Germinal center (tissue), 1 donor: ENCODE measurements at regions not wholly inside any gene's neighbourhood (a gene's known extent, or its start where the extent isn't known, plus 50 kb on each side); places are given as distances from the start of the nearest gene placed in this dataset.

Experiments used
- DNase-seq: peaks from one replicate; pipeline ENCODE4 v3.0.0; 2012; ENCODE audit warnings: mixed read lengths, low spot score

DNA sequence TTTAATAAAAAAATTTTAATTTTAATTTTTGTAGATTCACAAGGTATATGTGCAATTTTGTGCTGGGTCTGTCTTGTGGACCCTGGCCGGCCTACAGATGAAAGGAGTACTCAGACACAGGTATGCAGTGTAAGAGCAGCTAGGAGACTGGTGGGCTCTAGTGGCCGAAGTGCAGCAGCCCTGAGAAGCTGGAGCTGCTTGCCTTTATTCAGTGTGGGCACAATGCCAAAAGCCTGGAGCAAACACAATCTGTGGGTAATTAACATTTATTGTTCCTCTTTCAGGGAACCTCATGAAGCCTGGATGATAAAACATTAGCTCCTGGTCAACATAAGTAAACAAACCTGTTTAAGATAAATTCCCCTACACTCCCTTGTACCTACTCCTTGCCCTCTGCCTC is 135.7 kb upstream of the SEL1L start:
- DNase-seq = no peak

- no peak for DNase-seq
These were observed 140.3 kb upstream of the SEL1L start for GRCh38 chr14:81673930-81674329.

DNA sequence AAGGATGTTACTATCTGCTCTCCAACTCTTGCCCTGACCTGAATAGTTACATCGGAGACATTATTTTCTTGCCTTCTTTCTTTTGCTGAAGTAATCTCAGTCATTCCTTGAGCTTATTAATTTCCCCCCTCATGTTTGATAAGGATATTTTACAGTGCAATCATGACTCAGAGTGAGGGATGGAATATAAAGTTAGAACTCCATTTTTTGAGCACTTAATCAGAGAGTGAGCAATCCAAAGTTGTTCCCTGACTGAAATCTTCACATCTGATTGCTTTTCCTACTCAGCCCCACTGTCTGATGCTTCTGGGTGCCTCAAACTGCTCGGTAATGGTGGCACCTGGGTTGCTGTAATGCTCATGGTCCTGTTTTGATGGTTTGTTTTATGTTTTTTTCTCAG is 142.7 kb upstream of the SEL1L start:
- no peak for DNase-seq

- DNase-seq = no peak
These were observed 143.2 kb upstream of the SEL1L start for GRCh38 chr14:81676879-81677278.

- no peak for DNase-seq
These were observed 144.1 kb upstream of the SEL1L start for GRCh38 chr14:81677736-81678135.

GRCh38 chr14:81679226-81679625 is 145.6 kb upstream of the SEL1L start:
- no peak for DNase-seq

DNA sequence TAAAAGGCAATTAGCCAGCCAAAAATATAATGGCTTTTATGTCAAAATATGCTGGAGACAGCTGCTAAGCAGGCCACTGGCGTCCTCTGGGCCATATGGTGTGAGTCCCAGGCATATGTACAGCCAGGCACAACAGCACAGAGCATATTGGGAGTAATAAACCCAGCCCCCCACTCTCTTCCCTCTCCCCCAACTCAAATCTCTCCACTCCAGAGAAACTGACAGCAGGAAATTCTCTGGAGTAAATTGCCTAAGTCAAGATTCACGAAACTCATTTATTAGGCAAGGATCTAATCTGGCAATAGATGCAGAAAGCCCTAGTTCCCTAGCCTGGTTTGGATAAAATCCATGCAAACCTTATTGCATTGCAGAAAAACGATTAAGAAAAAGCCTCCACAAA is 147.9 kb upstream of the SEL1L start:
- no peak for DNase-seq

DNA sequence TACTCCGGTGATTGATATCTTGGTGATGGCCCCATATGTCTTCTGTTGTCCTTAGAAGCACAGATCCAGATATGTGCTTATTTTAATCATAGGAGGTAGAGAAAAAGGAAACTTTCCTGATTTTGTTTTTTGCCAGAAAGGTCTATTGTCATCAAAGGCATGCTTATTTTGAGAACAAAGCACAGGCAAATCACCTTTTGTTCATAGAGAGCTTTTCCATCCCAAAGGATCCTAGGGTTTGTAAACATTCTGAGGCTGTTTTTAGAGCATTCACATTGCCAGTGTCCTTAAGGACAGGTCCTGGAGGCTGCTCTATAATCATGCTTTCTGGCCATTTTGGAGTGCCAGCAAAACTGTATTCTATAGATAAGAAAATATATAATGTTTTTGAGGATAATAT is 148.5 kb upstream of the SEL1L start:
- no peak for DNase-seq

DNA sequence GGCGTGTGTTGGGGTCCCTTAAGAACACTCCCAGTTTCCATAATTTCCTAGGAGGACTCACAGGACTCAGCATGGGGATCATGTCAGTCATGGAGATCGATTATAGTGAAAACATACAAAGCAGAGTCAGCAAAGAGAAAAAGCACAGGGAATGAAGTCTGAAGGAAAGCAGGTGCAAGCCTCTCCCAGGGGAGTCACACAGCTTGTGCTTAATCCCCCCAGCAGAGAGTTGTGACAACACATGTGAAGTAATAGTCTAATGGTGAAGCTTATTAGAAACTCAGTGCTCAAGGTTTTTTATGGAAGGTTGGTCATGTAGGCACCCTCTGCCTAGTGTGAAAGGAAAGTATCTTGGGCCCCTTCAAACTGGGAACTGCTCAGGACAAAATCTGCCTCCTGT is 149.0 kb upstream of the SEL1L start:
- DNase-seq = no peak

DNA sequence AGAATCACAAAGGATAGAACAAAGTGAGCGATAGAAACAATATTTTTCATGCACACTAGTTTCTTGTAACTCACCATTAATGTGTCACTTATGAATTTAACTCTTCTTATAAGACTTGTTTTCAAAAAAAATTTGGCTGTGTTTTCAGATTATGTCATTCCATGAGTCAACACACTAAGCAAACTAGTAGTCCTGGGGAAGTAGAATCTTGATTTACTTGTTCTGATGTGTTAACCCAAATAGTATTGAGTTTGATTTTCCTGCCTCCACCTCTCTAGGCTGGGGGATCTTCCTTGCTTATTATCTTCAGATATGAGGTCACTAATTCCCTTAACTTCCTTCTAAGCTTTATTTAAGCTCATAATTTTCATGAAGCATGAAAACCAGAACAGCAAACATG is 151.0 kb upstream of the SEL1L start:
- no peak for DNase-seq

DNA sequence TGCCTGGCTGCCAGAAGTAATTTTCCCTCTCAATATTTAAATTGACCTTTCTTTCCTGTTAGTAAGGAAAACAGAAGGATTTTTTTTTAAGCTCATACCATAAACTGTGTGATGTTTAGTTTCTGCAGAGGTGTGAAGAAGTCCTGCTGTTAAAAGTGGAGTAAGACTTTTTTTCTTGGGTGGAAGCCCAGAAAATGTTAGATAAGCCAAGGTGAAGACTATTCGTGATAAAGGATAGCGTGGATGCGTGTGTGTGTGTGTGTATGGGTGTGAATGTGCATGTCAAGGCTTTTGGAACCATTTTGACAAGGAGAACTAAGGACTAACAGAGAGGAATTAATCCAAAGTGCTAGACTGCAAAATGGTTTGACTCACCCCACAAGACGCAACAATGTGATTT is 152.9 kb upstream of the SEL1L start:
- no peak for DNase-seq

GRCh38 chr14:81691931-81692330 is 158.3 kb upstream of the SEL1L start:
- DNase-seq = no peak

- no peak for DNase-seq
These were observed 160.8 kb upstream of the SEL1L start for GRCh38 chr14:81694419-81694818.

- DNase-seq = no peak
These were observed 176.0 kb upstream of the SEL1L start for GRCh38 chr14:81709681-81710080.

GRCh38 chr14:81710232-81710845 is 176.7 kb upstream of the SEL1L start:
- no peak for DNase-seq

DNA sequence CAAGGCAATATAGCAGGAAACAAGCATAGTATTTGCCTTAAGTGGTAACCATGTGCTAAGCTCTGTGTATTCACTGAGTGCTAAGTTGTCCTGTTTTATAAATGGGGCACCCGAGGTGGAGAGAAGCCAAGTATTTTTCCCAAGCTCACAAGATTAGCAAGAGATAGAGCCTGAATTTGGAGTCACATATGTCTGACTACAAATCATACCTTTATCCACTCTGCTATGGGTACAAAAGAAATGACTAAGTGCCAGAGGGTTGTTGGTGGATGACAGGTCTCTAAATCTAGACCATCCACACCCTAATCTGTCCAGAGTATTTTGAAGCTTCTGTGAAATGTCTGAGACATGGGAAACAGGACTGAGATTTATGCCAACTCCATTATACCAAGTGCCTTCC is 182.1 kb upstream of the SEL1L start:
- DNase-seq = no peak

GRCh38 chr14:81716953-81717352 is 183.3 kb upstream of the SEL1L start:
- DNase-seq = no peak

- no peak for DNase-seq
These were observed 190.3 kb upstream of the SEL1L start for GRCh38 chr14:81723956-81724355.

DNA sequence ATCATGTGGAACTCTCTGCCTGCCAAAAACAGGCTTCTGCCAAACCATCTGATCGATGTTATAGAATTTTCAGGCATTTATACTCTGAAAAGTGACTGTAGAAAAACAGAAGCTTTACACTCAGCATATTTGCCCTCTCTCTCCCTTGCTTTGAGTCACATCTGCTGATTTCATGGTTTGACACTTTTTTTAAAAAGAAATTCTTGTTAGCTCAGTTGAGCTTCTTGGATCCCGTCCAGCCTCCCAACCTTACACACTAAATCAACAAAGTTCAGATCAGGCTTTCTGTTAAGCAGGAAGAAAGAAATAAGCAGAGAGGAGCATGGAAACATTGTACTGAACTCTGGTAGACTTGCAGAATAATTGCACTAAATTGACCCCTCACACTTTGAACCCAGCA is 193.6 kb upstream of the SEL1L start:
- no peak for DNase-seq

GRCh38 chr14:81728447-81728846 is 194.8 kb upstream of the SEL1L start:
- no peak for DNase-seq

- no peak for DNase-seq
These were observed 196.0 kb upstream of the SEL1L start for GRCh38 chr14:81729622-81730021.

DNA sequence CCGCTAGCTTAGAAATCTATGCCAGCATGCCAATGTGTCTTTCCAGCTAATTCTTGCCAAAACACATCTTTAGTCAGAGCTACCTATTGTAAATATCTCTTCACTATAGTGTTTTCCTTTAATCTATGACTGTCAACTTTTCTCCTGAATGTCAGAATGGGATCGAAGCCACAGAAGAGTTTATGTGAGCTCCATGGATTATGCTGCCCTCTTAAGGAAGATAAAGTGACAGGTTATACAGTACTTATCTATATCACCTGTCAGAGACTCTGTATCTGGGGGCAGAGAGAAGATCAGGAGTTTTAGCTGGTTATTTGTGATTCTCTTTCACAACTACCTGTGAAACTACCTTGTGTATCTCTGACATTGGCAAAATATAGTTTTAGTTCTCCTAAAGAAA is 204.3 kb upstream of the SEL1L start:
- DNase-seq = no peak

GRCh38 chr14:81738946-81739659 is 205.4 kb upstream of the SEL1L start:
- no peak for DNase-seq

DNA sequence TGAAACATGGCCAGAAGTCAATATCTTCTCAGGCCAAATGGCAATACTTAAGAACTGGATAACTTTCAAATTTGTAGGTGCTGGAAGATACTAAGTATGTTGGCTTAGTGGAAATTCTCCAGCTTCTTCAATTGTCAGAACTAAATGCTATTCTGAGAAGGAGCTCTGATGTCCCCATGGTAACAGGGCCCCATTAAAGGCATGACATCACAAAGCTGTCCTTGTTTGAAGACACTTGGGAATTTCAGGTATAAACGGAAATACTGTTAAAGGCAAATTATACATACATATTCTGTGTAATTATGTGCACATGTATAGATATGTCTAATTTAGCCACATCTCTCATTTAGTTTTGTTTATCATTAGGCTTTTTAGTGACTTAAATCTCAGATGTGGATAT is 210.0 kb upstream of the SEL1L start:
- DNase-seq = no peak
